CD4-positive, alpha-beta T cell treated with Interleukin-17A for 1 hour (primary cell): ENCODE measurements at regions not wholly inside any gene's neighbourhood (a gene's known extent, or its start where the extent isn't known, plus 50 kb on each side); places are given as distances from the start of the nearest gene placed in this dataset.

Source experiments
- DNase-seq: peaks from one replicate; pipeline ENCODE4 v3.0.0-alpha.2; 2020

DNA sequence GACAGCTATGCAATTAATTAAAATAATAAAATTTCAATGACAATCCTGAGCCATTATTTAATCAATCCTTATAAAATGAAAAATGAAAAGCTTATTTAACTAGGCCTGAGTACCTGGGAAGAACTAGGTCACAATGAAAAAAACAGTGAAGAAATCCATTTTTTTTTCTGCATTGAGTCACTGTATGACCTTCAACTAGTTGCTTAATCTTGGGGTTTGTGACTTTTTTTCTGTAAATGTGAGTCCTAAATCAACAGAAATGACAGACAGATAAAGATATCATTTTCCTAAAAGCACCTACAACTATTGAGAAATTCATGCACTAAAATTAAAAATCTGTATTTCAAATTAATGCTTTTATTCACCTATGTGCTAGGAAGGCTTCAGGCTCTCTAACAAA lies 96.8 kb downstream of the TMEM26 start:
- no peak for DNase-seq

DNA sequence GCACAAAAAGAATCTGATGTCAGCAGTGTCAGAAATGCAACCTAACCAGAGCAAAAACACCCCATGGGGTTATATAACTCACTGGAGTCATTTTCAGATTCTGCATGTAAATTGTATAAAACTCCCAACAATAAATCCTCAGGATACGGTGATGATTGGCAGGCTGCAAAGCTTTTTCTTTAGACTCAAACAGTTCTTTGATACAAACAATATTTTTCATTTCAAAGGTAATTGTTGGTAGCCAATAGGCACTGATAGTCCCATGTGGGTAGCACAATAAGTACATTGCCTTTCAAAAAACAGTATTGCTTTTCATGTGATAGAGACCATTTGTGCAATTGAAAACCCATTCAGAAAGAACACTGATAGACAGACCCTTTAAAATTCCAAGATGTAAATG lies 98.0 kb downstream of the TMEM26 start:
- DNase-seq: no peak

DNA sequence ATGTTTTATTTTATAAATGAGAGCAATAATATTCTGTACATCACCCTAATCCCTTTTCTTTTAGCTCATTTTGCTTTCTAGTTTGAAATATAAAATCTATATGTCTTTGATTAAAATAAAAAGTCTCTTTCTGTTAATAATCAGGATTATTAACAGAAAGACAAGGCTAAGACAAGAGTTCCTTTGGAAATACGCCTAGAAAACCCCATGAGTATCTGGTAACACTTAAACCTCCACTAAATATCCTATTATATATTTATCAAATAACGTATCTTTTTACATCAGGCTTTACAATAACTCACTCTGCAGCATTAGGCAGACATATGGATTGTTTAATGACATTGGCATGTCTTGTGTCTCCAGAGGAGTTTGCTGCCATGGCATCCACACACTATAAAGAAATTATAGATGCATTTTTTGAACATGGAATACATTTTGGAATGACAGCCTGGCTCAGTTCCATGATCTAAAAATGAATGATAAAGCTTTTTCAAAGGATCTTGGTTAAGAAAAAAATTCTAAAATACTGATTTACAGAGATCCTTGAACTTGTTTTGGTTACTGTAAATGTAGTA lies 98.7 kb downstream of the TMEM26 start:
- DNase-seq: no peak

DNA sequence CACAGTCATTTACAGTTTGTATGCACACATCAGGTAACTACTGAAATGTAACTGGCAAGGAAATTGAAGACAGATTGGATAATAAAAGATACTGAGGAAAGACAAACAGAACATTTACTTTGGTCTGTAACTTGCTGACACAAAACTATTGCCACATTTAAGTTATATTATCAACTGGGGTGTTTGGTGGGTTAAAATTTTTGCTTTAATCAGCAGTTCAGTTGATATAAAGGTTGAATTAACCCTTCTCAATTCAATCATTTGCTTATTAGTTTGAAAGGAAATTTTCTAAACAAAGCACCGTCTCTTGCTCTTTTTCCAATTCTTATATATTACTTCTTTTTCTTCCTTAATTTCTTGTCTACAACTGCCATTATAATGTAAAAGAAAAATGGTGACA lies 102.4 kb downstream of the TMEM26 start:
- DNase-seq: no peak

DNA sequence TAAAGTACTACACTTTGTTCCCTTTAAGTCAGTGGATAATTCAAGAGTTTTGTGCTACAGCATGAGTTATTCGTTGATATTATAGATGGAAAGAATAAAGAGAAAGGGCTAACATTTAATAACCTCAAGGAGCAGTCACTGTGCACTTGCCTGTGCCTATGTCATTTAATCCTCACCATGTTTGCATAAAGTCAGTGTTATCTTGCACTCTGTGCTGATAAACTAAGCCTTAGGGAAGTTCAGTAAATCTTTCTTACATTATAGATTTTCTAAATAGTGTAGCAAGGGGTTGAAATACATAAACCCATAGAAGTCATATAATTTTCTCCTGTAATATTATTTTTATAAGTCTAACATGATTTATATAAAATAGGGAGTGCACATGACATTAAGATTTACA lies 103.1 kb downstream of the TMEM26 start:
- DNase-seq: no peak

DNA sequence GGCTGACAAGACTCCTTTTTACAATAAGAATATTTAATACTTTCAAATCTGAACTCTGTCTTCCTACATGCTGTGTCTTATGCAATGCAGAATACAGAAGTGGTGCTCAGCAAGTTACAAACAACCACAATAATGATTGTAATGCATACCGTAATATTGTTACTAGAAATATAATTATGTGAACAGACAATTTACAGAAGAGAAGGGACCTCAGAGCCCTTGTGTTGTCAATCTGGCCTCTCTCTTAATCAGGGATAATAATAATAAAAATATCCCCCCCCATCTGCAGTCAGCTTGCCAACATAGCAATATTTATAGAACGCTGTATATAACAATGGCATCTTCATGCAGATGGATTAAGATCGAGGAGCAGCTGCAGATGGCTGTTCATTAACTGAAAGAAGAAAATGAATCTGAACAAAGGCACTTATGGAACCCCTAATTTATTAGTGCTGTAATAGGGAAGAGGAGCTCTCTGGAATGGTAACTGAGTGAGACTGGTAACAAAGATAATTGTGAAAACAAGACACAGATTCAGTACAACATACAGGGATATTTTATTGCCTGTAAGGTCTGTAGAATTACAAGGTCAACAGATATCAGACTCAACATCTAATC lies 106.3 kb downstream of the TMEM26 start:
- no peak for DNase-seq

DNA sequence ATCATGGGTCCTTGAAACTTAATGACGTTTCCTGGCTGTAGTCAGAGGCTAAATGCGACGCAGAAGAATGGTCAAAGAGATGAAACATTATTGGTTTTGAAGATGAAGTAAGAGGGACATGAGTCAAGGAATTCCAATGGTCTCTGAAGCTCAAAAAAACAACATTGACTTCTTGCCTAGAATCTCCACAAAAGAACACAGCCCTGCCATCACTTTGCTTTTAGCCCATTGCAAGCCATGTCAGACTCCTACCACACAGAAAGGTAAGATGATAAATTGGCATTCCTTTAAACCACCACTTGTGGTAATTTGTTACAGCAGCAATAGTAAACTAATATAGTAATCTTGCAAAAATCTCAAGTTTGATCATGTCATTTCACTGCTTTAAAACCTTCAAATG lies 109.4 kb downstream of the TMEM26 start:
- no peak for DNase-seq

DNA sequence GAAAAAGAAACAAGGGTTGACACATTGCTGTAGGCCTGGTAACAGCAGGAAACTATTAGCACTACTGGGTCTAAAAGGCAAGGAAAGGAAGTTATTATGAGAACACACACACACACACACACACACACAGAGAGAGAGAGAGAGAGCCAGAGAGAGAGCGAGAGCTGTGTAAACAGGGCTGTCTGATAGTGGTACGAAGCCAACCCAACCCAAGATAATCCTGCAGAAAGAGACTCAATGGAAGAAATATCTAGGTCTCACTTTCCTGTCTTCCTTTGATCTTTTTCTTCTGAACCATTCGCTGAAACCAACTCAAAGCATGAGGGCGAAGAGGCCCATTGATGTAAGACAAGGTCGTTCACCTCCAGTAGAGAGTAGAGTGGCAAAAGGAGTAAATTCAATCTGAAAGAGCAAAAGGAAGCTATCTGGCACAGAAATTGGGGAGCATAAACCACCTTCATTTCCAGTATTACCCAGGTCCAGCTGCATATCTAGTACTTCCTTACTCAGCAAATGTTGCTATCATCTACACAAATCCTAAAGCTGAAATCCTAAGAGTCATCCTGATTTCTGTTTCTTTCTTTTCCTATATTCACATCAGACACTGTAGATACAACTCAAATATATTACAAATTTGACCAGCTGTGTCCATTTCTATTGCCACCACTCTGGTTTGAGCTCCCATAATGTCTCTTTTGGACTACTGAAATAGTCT lies 110.2 kb downstream of the TMEM26 start:
- peak; percentile 7 for DNase-seq

DNA sequence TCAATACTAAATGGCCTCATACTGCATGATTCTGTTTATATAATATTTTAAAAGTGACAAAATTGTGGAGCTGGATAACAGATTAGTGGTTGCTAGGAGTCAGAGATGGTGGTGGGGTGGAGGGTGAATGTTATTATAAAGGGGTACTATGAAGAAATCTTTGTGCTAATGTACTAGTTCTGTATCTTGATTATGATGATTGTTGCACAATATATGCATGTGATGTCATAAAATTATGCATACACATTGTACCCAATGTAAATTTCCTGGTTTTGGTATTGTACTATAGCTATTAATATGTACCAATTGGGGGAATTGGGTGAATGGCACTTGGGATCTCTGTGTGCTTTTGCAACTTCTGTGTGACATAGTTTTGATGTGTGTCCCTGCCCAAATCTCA lies 112.2 kb downstream of the TMEM26 start:
- no peak for DNase-seq

DNA sequence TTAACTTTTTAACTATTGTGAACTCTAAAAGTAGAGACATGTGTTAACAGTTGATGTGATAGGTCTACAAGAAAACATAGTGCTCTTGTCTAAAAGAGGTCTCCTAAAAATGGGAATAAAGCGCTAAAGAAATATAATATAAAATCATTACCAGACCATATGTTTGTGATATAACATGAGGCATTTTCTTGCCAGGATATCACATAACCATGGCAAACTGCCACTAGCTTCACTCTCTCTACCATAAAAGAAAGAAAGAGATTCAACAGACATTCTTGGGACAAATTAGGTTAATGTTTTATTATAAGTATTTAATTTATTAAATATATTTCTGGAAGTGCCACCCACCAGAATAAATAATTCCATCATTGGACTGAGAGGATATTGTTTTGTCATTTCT lies 115.0 kb downstream of the TMEM26 start:
- DNase-seq: no peak

DNA sequence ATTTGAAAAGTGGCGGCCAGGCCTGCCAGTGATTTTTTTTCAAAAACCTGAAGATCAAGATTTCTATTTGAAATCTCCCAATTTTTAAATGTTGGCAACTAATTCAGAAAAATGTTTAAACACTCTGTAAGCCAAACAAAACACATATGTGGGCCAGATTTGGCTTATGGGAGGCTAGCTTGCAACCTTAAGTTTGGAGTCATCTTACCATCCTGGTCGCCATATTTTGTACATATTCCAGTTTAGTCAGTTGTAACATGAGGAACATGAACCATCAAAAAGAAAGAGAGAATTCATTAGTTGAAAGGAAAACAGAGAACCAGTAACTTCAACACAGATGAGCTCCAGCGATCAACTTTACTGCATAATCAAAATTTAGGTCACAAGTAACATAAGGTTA lies 115.4 kb downstream of the TMEM26 start:
- no peak for DNase-seq

DNA sequence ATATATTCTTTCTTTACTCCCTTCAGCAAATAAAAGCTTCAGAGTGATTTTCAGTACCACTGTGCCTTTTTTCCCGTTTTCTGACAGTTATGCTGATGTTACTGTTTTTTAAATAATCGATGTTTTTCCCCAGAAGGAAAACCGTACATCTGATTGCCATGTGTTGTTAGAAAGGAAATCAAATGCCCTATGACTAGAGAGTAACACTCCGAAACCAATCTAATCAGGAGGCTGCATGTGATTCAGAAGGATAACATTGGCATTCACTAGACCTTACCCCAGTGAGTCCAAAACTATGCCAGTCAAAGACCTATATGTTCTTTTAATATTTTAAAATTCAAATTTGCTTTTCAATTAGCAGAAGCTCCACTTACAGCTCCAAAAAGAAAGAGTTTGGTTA lies 116.3 kb downstream of the TMEM26 start:
- DNase-seq: no peak

DNA sequence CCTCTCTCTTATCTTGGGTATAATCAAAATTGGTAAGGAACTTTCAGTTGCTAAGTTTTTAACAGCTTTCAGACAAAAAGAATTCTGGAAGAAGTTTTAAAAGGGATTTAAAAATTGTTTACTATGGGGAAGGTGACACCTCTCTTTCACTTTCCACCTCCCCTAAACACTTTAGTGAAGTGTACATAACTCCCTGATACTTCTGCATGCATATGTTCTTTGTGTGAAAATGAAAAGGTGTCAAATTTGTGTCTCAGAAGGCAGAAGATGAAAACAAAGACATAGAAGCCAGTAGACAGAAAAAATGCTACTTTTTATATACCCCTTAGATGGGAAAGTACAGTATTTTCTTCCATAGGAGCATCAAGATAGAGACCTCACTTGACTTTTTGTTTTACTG lies 117.8 kb downstream of the TMEM26 start:
- DNase-seq: no peak

DNA sequence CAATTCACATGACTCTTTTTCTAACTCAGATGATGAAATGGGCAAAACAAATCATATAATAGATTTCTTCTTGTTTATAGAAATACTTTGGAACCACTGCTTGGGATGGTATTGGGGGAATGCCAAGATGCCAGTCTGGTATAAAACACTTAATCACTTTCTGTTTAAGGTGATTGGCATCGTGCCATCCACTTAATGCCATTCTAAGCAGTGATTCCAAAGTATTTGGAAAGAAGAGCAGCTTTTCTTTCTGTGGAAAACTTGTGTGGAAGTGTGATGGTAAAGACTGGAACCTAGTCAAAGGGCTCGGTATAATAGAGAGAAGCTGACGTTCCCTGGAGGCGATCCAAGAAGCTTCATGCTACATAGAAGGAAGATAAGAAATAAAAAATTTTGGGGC lies 120.6 kb downstream of the TMEM26 start:
- no peak for DNase-seq

DNA sequence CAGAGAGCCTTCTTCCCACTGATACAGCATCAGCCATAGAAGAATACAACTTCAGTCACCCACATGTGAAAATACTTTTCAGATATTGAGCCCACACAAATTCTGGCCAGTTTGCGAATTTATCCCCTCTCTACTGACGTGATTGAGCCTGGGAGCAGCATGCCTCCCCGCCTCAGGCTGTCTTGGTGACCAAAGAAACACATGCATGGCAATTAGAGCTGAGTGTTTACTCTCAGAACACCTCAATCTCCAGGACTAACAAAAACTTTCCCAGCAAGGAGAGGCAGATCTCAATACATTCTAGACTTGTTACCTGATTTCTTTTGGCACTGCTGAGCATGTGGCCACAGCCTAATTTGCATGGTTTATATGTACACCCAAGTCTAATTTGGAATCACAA lies 122.5 kb downstream of the TMEM26 start:
- no peak for DNase-seq

DNA sequence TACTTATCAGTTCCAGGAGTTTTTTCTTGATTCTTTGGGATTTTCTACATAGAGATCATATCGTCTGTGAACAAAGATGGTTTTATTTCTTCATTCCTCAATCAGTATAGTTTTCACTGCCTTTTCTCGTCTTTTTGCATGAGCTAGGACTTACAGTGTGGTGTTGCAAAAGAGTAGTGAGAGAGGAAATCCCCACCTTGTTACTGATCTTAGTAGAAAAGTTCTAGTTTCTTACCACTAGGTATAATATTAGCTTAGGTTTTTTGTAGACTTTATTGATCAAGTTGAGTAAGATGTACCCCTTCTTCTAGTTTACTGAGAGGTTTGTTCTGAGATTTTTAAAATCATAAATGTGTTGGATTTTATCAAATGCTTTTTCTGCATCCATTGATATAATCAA lies 123.3 kb downstream of the TMEM26 start:
- DNase-seq: no peak

DNA sequence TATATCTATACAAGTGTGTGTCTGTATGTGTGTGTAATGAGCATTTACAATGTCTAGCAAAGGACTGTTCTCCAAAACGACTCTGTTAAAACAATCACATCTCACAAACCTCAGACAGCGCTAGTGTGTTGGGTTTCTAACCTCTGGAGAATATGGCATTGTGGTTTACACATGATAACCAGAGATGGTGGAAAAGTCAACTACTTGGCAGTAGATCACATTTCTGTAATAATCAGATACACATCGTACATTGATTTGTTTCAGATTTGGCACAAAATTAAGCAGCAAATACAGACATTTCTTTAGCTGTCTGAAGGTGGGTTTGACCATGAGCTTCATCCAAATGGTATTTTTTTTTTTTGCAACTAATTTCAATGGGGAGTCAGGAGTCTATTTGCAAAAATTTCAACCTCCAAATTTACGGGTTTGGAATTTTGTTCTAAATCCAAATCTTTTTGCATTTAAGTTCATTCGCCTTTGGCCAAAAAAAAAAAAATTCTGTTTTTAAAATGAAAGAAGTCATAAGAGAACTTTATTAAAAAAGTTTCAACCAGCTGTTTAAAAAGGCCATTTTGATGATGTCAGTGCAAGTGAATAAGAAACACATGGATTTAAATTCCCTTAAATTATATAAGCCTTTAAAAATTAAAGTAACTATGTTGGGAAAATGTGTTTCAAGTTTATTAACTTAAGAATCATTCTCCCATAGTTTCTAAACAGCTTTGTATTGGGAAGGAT lies 127.8 kb downstream of the TMEM26 start:
- no peak for DNase-seq

DNA sequence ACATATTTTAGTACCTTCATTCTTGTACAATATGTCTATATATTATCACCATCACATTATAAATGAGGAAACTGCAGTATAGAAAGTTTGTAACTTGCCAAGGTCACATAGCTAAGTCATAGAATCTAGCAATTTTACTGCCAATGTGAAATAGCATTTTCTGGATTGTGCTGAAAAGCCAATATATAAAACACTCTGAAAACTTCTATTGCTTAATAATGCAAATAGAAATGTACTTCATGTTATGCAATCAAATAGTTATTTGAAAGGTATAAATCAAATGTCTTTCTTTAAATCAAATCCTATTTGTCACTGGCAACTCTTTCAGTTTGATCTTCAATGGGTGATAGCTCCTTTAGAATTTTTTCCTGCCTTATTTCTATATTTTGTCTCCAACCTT lies 129.5 kb downstream of the TMEM26 start:
- DNase-seq: no peak

DNA sequence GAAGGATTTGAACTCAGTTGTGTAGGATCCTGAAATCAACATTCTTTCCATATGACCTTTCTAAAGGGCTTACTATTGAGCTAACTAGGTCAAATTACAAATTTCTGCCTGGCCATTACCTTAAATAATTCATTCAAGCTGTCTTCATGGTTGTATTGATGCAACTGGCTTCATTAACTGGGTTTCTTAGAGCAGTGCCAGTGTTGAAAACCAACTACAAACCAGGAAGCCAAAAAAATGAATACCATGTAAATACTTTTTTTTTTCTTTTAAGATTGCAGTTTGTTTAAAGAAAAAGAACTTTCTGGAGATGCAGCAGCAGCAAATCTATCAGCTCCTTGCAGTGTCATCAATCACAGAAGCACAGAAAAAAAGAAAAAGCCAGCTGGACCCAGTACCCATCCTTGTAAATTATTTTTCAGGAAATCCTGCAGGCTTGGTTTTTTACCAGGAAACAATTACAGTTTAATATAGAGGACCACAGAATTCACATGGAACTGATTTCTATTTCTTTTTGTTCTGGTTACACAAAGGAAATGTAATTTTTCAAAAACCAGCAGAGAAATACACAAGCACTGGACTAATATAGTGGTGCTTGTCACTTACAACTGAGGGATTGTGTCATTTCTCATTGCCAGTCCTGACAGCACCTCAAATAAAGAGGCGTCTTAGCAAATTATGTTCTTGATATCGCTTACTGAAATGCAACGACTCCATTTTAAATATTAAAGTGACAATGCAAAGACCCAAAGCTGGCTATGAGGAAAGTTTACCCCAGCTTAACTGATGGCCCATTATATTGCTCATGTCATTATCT lies 131.9 kb downstream of the TMEM26 start:
- DNase-seq: no peak

DNA sequence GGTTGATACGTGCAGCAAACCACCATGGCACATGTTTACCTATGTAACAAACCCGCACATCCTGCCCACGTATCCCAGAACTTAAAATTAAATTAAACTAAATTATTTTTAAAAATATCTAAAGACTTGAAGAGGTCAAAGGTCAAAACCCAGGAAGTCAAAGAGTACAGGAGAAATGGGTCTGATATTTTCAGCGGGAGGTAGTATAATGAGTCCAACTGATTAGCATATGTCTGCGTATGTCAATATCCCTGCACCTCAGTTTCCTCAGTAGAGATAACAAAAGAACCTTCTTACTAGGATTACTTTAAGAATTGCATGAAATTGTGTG lies 133.0 kb downstream of the TMEM26 start:
- DNase-seq: no peak

DNA sequence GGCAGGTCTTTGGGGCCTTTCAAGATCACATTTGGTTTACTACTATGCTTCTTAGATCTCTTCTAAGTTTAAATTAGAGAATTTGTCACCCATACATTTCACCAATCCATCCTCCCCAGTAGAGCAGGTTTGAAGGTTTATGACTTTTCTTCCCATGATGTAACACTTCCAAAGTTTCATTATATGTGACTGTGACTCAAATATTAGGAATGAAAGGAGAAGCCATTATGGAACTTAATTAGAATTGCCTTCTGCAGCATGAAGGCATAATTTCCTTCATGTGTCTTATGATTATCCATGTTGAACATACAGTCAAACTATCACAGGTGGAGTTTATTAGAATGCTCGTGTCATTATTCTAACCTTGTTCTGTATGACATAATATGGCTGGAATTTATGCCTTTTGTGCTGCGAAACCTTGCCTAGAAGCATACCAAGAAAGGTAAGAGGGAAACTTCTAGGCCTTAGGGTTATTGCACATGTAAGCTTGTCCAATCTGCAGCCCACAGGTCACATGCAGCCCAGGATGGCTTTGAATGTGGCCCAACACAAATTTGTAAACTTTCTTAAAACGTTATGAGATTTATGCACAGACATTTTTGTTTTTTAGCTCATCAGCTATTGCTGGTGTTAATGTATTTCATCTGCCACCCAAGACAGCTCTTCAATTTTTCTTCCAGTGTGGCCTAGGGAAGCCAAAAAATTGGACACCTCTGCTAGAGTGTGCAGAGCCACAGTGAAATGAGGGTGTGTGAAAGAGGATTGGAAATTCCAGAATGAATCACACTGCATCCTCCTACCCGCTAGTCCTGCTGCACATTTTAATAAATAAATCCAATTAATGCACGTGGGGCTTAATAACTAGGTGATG lies 133.6 kb downstream of the TMEM26 start:
- no peak for DNase-seq

DNA sequence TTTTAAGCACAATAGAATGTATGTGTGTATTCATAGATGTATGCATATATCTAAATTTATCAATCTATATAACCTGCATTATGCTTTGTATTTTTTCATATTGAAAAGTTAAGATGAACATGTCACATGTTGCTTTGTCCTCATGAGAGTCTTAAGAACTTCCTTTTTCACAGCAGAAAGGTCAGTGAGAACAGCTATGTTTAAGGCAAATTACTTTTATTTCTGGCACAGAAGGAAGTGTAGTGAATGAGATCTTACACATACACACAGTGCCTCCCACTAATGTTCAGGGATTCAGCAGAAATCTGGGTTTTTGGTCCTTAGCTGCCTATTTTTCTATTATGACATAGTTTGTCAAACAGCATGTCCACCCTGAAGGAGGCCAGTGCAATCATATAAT lies 134.8 kb downstream of the TMEM26 start:
- DNase-seq: no peak
